Activated naive CD4-positive, alpha-beta T cell treated with anti-CD3 and anti-CD28 coated beads for 36 hours (primary cell): ENCODE measurements at regions not wholly inside any gene's neighbourhood (a gene's known extent, or its start where the extent isn't known, plus 50 kb on each side); places are given as distances from the start of the nearest gene placed in this dataset.
"Not testable (repeated sequence)": the region's sequence is repeated elsewhere in the genome, so short reads cannot be mapped to it uniquely, and the experiment has no call there.

ENCODE experiments used
- CTCF ChIA-PET: fragments of 350-600 bp; sonication (Branson Sonifier 250); formaldehyde crosslinking; loops from one replicate; lab custom pipeline; 2021; ENCODE audit warnings: antibody characterized with exemption; lab: Charles Lee
- DNase-seq: peaks from one replicate; pipeline ENCODE4 v3.0.0-alpha.2; 2020
- H3K27ac Mint-ChIP-seq: one replicate; pipeline ENCODE4 v1.8.0; 2021; ENCODE audit warnings: mild to moderate bottlenecking, mixed read lengths
- H3K27me3 Mint-ChIP-seq: one replicate; pipeline ENCODE4 v1.8.0; 2021; ENCODE audit warnings: low read depth, mixed read lengths
- H3K36me3 Mint-ChIP-seq: one replicate; pipeline ENCODE4 v1.8.0; 2021; ENCODE audit warnings: low read depth, mixed read lengths
- H3K4me1 Mint-ChIP-seq: one replicate; pipeline ENCODE4 v1.8.0; 2021; ENCODE audit warnings: low read depth, mixed read lengths
- H3K4me3 Mint-ChIP-seq: one replicate; pipeline ENCODE4 v1.8.0; 2021; ENCODE audit warnings: mild to moderate bottlenecking, moderate library complexity, mixed read lengths
- H3K9me3 Mint-ChIP-seq: one replicate; pipeline ENCODE4 v1.8.0; 2021; ENCODE audit warnings: mixed read lengths
- intact Hi-C: fragments of 100-400 bp; cut with micrococcal nuclease; formaldehyde crosslinking; loops from one replicate; pipeline ENCODE4 v1.15.1; 2023

GRCh38 chr15:31224661-31225060 lies 102.0 kb upstream of the KLF13 start:
- CTCF ChIA-PET = interaction anchor here (0.6 kb wide), 1 partner anchor 27 kb away, joined by 3 read pairs; no protein-coding TSS in a partner anchor
- H3K9me3 Mint-ChIP-seq, H3K27me3 Mint-ChIP-seq, H3K27ac Mint-ChIP-seq, DNase-seq, intact Hi-C loops, H3K36me3 Mint-ChIP-seq, H3K4me3 Mint-ChIP-seq: not testable (repeated sequence)
- peaks cover 27% of the 10 kb centered on the region for H3K4me1 Mint-ChIP-seq

GRCh38 chr15:31225356-31225955 lies 101.2 kb upstream of the KLF13 start:
- intact Hi-C loops = no loop called here
- CTCF ChIA-PET = interaction anchor here (0.6 to 1.9 kb wide), 2 partner anchors 10 to 17 kb away, joined by 3 to 8 read pairs; no protein-coding TSS in a partner anchor
- Mint-ChIP-seq H3K36me3 (no peaks in the 10 kb centered on the region), H3K4me3 (no peak overlapping the region), H3K27ac (no peak overlapping the region), H3K9me3 (no peaks in the 10 kb centered on the region), H3K4me1 (peaks cover 27% of the 10 kb centered on the region), H3K27me3 (no peaks in the 10 kb centered on the region)
- DNase-seq = no peak

- Mint-ChIP-seq H3K4me1 (peaks cover 27% of the 10 kb centered on the region), H3K36me3 (no peaks in the 10 kb centered on the region), H3K27me3 (no peaks in the 10 kb centered on the region), H3K4me3 (no peak overlapping the region), H3K9me3 (no peaks in the 10 kb centered on the region), H3K27ac (no peak overlapping the region)
- intact Hi-C loops = no loop called here
- CTCF ChIA-PET = interaction anchor here (1.9 kb wide), 1 partner anchor 11 kb away, joined by 8 read pairs; no protein-coding TSS in a partner anchor
- DNase-seq = no peak
Observed at GRCh38 chr15:31226021-31226420, 100.6 kb upstream of the KLF13 start.

GRCh38 chr15:31227235-31227634 lies 99.4 kb upstream of the KLF13 start:
- intact Hi-C loops = no loop called here
- no peak for DNase-seq
- Mint-ChIP-seq H3K4me3 (no peak overlapping the region), H3K9me3 (no peaks in the 10 kb centered on the region), H3K27ac (no peak overlapping the region), H3K36me3 (no peaks in the 10 kb centered on the region), H3K27me3 (no peaks in the 10 kb centered on the region), H3K4me1 (peaks cover 23% of the 10 kb centered on the region)
- CTCF ChIA-PET = interaction anchor here (0.6 to 1.9 kb wide), 2 partner anchors 12 to 424 kb away, joined by 3 to 8 read pairs; no protein-coding TSS in a partner anchor

- intact Hi-C loops = no loop called here
- no peaks in the 10 kb centered on the region for H3K9me3 Mint-ChIP-seq
- no peak for DNase-seq
- CTCF ChIA-PET = no interaction called here
- H3K4me3 Mint-ChIP-seq = no peak overlapping the region
- no peaks in the 10 kb centered on the region for H3K36me3 Mint-ChIP-seq
- H3K4me1 Mint-ChIP-seq = peaks cover 15% of the 10 kb centered on the region
- H3K27me3 Mint-ChIP-seq = no peaks in the 10 kb centered on the region
- no peak overlapping the region for H3K27ac Mint-ChIP-seq
Observed at GRCh38 chr15:31228011-31228484, 98.6 kb upstream of the KLF13 start.

- Mint-ChIP-seq H3K4me3 (no peak overlapping the region), H3K4me1 (peaks cover 5% of the 10 kb centered on the region), H3K36me3 (no peaks in the 10 kb centered on the region), H3K27me3 (no peaks in the 10 kb centered on the region), H3K27ac (no peak overlapping the region), H3K9me3 (no peaks in the 10 kb centered on the region)
- CTCF ChIA-PET = no interaction called here
- DNase-seq = no peak
- intact Hi-C loops = no loop called here
Observed at GRCh38 chr15:31228980-31229826, 97.4 kb upstream of the KLF13 start.

- Mint-ChIP-seq H3K4me1 (peaks cover 3% of the 10 kb centered on the region), H3K36me3 (no peaks in the 10 kb centered on the region), H3K4me3 (no peak overlapping the region), H3K27me3 (no peaks in the 10 kb centered on the region), H3K27ac (no peak overlapping the region), H3K9me3 (no peaks in the 10 kb centered on the region)
- CTCF ChIA-PET = no interaction called here
- DNase-seq = no peak
- intact Hi-C loops = no loop called here
Observed at GRCh38 chr15:31230630-31231485, 95.8 kb upstream of the KLF13 start.

- no peak for DNase-seq
- CTCF ChIA-PET = no interaction called here
- H3K4me3 Mint-ChIP-seq = no peak overlapping the region
- H3K27ac Mint-ChIP-seq = no peak overlapping the region
- H3K4me1 Mint-ChIP-seq = peaks cover 13% of the 10 kb centered on the region
- H3K36me3 Mint-ChIP-seq = no peaks in the 10 kb centered on the region
- no peaks in the 10 kb centered on the region for H3K27me3 Mint-ChIP-seq
- no peaks in the 10 kb centered on the region for H3K9me3 Mint-ChIP-seq
- intact Hi-C loops = no loop called here
Observed at GRCh38 chr15:31234815-31235214, 91.8 kb upstream of the KLF13 start.

- H3K9me3 Mint-ChIP-seq = no peaks in the 10 kb centered on the region
- DNase-seq = no peak
- intact Hi-C loops = no loop called here
- no peaks in the 10 kb centered on the region for H3K36me3 Mint-ChIP-seq
- no peak overlapping the region for H3K27ac Mint-ChIP-seq
- no peaks in the 10 kb centered on the region for H3K27me3 Mint-ChIP-seq
- peaks cover 15% of the 10 kb centered on the region for H3K4me1 Mint-ChIP-seq
- CTCF ChIA-PET = interaction anchor here (0.6 kb wide), 1 partner anchor 200 kb away, joined by 3 read pairs; no protein-coding TSS in a partner anchor
- no peak overlapping the region for H3K4me3 Mint-ChIP-seq
Observed at GRCh38 chr15:31235311-31236183, 91.1 kb upstream of the KLF13 start.

GRCh38 chr15:31236184-31237042 lies 90.2 kb upstream of the KLF13 start:
- intact Hi-C loops = no loop called here
- CTCF ChIA-PET = interaction anchor here (0.6 to 0.7 kb wide), 2 partner anchors 20 to 199 kb away, joined by 3 read pairs; no protein-coding TSS in a partner anchor
- H3K9me3 Mint-ChIP-seq = no peaks in the 10 kb centered on the region
- no peaks in the 10 kb centered on the region for H3K27me3 Mint-ChIP-seq
- no peaks in the 10 kb centered on the region for H3K36me3 Mint-ChIP-seq
- DNase-seq = no peak
- H3K4me3 Mint-ChIP-seq = no peak overlapping the region
- H3K27ac Mint-ChIP-seq = no peak overlapping the region
- H3K4me1 Mint-ChIP-seq = peaks cover 19% of the 10 kb centered on the region

GRCh38 chr15:31237043-31237324 lies 89.7 kb upstream of the KLF13 start:
- CTCF ChIA-PET = interaction anchor here (0.7 kb wide), 1 partner anchor 19 kb away, joined by 3 read pairs; no protein-coding TSS in a partner anchor
- H3K36me3 Mint-ChIP-seq = no peaks in the 10 kb centered on the region
- H3K4me3 Mint-ChIP-seq = no peak overlapping the region
- H3K27me3 Mint-ChIP-seq = no peaks in the 10 kb centered on the region
- intact Hi-C loops = no loop called here
- H3K27ac Mint-ChIP-seq = no peak overlapping the region
- H3K4me1 Mint-ChIP-seq = peaks cover 25% of the 10 kb centered on the region
- no peak for DNase-seq
- H3K9me3 Mint-ChIP-seq = no peaks in the 10 kb centered on the region
